ENCODE measurements at regions not wholly inside any gene's neighbourhood (a gene's known extent, or its start where the extent isn't known, plus 50 kb on each side); places are given as distances from the start of the nearest gene placed in this dataset.

GRCh38 chr16:85491058-85491771 is 121.9 kb upstream of the GSE1 start (continued):
- TF ChIP-seq SOX5 (CRISPR knock-in tag; IDR thresholded peaks at IDR 0.05; ENCODE audit: borderline replicate concordance) (no peak), KLF12 (CRISPR knock-in tag; IDR thresholded peaks at IDR 0.05; ENCODE audit: borderline replicate concordance) (0 out of 2 replicates have a peak, but pooled peaks have one; percentile 21), ZNF607 (CRISPR knock-in tag; IDR thresholded peaks at IDR 0.05; ENCODE audit: borderline replicate concordance) (peak; percentile 33; the same call in 1 of the 2 replicates), ZFP36L1 (CRISPR knock-in tag; IDR thresholded peaks at IDR 0.05) (no peak), SIX1 (CRISPR knock-in tag; IDR thresholded peaks at IDR 0.05; ENCODE audit: borderline replicate concordance) (no peak), ZNF766 (CRISPR knock-in tag; IDR thresholded peaks at IDR 0.05; ENCODE audit: borderline replicate concordance) (0 out of 2 replicates have a peak, but pooled peaks have one; percentile 26), SIN3B (IDR thresholded peaks at IDR 0.05; ENCODE audit: low read length) (no peak), ZFAT (CRISPR knock-in tag; conservative IDR thresholded peaks at IDR 0.05) (no peak), KAT7 (CRISPR knock-in tag; IDR thresholded peaks at IDR 0.05; ENCODE audit: borderline replicate concordance) (no peak), IRF1 (CRISPR knock-in tag; IDR thresholded peaks at IDR 0.05; ENCODE audit: low read depth) (no peak), MTF1 (CRISPR knock-in tag; IDR thresholded peaks at IDR 0.05) (no peak), NFE2L1 (CRISPR knock-in tag; IDR thresholded peaks at IDR 0.05; ENCODE audit: borderline replicate concordance) (no peak), JUN (CRISPR knock-in tag; IDR thresholded peaks at IDR 0.05) (no peak), ZNF432 (CRISPR knock-in tag; IDR thresholded peaks at IDR 0.05; ENCODE audit: borderline replicate concordance) (no peak), PAF1 (CRISPR knock-in tag; IDR thresholded peaks at IDR 0.05) (no peak), ZBTB42 (CRISPR knock-in tag; IDR thresholded peaks at IDR 0.05) (no peak), ZNF747 (CRISPR knock-in tag; IDR thresholded peaks at IDR 0.05; ENCODE audit: borderline replicate concordance) (0 out of 2 replicates have a peak, but pooled peaks have one; percentile 14), KLF6 (CRISPR knock-in tag; IDR thresholded peaks at IDR 0.05) (no peak), ZNF510 (CRISPR knock-in tag; IDR thresholded peaks at IDR 0.05; ENCODE audit: low read depth) (no peak)
- TF ChIP-seq, protein P1, sequence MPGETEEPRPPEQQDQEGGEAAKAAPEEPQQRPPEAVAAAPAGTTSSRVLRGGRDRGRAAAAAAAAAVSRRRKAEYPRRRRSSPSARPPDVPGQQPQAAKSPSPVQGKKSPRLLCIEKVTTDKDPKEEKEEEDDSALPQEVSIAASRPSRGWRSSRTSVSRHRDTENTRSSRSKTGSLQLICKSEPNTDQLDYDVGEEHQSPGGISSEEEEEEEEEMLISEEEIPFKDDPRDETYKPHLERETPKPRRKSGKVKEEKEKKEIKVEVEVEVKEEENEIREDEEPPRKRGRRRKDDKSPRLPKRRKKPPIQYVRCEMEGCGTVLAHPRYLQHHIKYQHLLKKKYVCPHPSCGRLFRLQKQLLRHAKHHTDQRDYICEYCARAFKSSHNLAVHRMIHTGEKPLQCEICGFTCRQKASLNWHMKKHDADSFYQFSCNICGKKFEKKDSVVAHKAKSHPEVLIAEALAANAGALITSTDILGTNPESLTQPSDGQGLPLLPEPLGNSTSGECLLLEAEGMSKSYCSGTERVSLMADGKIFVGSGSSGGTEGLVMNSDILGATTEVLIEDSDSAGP (CRISPR knock-in tag; IDR thresholded peaks at IDR 0.05; ENCODE audit: borderline replicate concordance), result no peak
- TF ChIP-seq, protein P2, sequence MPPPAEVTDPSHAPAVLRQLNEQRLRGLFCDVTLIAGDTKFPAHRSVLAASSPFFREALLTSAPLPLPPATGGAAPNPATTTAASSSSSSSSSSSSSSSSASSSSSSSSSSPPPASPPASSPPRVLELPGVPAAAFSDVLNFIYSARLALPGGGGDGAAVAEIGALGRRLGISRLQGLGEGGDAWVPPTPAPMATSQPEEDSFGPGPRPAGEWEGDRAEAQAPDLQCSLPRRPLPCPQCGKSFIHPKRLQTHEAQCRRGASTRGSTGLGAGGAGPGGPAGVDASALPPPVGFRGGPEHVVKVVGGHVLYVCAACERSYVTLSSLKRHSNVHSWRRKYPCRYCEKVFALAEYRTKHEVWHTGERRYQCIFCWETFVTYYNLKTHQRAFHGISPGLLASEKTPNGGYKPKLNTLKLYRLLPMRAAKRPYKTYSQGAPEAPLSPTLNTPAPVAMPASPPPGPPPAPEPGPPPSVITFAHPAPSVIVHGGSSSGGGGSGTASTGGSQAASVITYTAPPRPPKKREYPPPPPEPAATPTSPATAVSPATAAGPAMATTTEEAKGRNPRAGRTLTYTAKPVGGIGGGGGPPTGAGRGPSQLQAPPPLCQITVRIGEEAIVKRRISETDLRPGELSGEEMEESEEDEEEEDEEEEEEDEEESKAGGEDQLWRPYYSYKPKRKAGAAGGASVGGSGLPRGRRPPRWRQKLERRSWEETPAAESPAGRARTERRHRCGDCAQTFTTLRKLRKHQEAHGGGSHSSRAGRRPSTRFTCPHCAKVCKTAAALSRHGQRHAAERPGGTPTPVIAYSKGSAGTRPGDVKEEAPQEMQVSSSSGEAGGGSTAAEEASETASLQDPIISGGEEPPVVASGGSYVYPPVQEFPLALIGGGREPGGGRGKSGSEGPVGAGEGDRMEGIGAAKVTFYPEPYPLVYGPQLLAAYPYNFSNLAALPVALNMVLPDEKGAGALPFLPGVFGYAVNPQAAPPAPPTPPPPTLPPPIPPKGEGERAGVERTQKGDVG (CRISPR knock-in tag; IDR thresholded peaks at IDR 0.05; ENCODE audit: borderline replicate concordance), result no peak
- TF ChIP-seq, protein P3, sequence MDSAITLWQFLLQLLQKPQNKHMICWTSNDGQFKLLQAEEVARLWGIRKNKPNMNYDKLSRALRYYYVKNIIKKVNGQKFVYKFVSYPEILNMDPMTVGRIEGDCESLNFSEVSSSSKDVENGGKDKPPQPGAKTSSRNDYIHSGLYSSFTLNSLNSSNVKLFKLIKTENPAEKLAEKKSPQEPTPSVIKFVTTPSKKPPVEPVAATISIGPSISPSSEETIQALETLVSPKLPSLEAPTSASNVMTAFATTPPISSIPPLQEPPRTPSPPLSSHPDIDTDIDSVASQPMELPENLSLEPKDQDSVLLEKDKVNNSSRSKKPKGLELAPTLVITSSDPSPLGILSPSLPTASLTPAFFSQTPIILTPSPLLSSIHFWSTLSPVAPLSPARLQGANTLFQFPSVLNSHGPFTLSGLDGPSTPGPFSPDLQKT (CRISPR knock-in tag; IDR thresholded peaks at IDR 0.05; ENCODE audit: borderline replicate concordance), result no peak
